ENCODE measurements at regions not wholly inside any gene's neighbourhood (a gene's known extent, or its start where the extent isn't known, plus 50 kb on each side); places are given as distances from the start of the nearest gene placed in this dataset.

DNA sequence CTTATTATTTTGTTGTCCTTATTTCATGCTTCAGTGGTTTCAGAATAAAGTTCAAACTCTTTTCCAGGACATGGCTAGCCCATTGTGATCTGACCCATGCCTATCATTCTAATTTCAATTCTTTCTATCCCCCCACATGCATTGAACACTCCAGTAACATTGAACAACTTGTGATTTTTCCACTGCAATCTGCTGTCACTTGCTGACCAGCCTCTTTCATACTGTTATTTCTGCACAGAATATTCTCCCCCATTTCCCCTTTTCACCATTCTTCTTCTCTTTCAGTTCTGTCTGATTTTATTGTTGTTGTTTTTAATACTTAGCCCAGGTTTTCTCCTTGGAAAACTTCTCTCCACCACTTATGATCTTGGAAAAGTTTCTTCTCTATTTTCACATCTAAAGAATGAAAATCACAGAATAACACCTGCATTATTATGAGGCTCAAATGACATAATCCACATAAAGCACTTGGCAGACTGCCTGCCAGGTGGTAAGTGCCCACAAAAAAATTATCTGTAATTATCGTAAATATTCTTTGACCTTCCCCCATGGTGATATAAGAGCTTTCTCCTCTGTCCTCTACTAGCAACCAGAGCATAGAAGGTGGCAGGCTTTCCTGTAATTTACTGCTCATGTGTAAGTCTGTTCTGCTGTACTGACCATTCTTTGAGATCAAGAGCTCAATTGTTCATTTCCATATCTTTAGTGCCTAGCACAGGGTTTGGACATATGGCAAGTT lies 51.9 kb upstream of the EED start:
- TF ChIP-seq, protein P1, sequence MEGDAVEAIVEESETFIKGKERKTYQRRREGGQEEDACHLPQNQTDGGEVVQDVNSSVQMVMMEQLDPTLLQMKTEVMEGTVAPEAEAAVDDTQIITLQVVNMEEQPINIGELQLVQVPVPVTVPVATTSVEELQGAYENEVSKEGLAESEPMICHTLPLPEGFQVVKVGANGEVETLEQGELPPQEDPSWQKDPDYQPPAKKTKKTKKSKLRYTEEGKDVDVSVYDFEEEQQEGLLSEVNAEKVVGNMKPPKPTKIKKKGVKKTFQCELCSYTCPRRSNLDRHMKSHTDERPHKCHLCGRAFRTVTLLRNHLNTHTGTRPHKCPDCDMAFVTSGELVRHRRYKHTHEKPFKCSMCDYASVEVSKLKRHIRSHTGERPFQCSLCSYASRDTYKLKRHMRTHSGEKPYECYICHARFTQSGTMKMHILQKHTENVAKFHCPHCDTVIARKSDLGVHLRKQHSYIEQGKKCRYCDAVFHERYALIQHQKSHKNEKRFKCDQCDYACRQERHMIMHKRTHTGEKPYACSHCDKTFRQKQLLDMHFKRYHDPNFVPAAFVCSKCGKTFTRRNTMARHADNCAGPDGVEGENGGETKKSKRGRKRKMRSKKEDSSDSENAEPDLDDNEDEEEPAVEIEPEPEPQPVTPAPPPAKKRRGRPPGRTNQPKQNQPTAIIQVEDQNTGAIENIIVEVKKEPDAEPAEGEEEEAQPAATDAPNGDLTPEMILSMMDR (IDR thresholded peaks at IDR 0.05; ENCODE audit: insufficient read depth, low read depth, low read length): no peak
- TF ChIP-seq EZH2 (IDR thresholded peaks at IDR 0.05; ENCODE audit: insufficient read depth, low read length): no peak
